Mucosa of rectum (tissue), 2 donors: ENCODE measurements at regions not wholly inside any gene's neighbourhood (a gene's known extent, or its start where the extent isn't known, plus 50 kb on each side); places are given as distances from the start of the nearest gene placed in this dataset.

ENCODE experiments used
- H3K27ac ChIP-seq, 2 donors: one replicate each; pipeline ENCODE4 v1.7.0; 2013; ENCODE audit warnings: inconsistent platforms in 2 of 2, low read depth in 2 of 2, low read length in 2 of 2
- H3K27me3 ChIP-seq, 2 donors: one replicate each; pipeline ENCODE4 v1.7.0; 2013; ENCODE audit warnings: low read length in 2 of 2; ENCODE audit not compliant: control insufficient read depth in 2 of 2, insufficient read depth in 2 of 2
- H3K36me3 ChIP-seq, 2 donors: one replicate each; pipeline ENCODE4 v1.7.0; 2013; ENCODE audit warnings: low read length in 2 of 2; ENCODE audit not compliant: control insufficient read depth in 2 of 2, insufficient read depth in 2 of 2
- H3K4me1 ChIP-seq, 2 donors: one replicate each; pipeline ENCODE4 v1.7.0; 2013; ENCODE audit warnings: low read length in 2 of 2, mild to moderate bottlenecking in 1 of 2; ENCODE audit not compliant: control insufficient read depth in 2 of 2, insufficient read depth in 2 of 2
- H3K4me3 ChIP-seq, 2 donors: one replicate each; pipeline ENCODE4 v1.7.0; 2013; ENCODE audit warnings: low read length in 2 of 2
- H3K9ac ChIP-seq, 2 donors: one replicate each; pipeline ENCODE4 v1.7.0; 2013; ENCODE audit warnings: low read length in 2 of 2, low read depth in 1 of 2, mild to moderate bottlenecking in 1 of 2
- H3K9me3 ChIP-seq, 2 donors: one replicate each; pipeline ENCODE4 v1.7.0; 2013; ENCODE audit warnings: low read length in 2 of 2; ENCODE audit not compliant: control insufficient read depth in 2 of 2
- donor health status: healthy.
- donor health status: Normal muscosa, but diverticular disease.

DNA sequence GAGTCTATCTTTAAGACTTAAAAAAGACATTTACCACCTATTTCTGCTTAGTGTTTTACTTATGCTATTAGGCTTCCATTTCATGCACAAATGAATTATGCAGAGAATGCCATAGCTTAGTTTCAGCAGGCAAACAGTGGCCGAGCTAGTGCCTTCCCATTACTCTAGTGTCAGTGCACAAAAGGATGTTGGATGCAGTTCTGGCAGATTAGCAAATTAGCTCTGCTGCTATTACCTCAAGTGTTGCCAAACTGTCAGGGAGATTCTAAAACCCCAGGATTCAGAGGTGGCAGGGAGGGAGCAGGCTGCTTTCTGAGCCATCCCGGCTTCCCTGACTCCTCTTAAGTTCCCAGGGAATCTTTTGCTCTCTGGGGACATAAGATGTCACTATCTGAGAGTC, 209.4 kb upstream of the NCAM1 start:
- no peak overlapping the region for H3K4me3 ChIP-seq
- H3K9ac ChIP-seq: no peak overlapping the region
- H3K9me3 ChIP-seq: no peaks in the 10 kb centered on the region
- no peaks in the 10 kb centered on the region for H3K4me1 ChIP-seq
- H3K27me3 ChIP-seq: no peaks in the 10 kb centered on the region
- H3K36me3 ChIP-seq: no peaks in the 10 kb centered on the region
- no peak overlapping the region for H3K27ac ChIP-seq

DNA sequence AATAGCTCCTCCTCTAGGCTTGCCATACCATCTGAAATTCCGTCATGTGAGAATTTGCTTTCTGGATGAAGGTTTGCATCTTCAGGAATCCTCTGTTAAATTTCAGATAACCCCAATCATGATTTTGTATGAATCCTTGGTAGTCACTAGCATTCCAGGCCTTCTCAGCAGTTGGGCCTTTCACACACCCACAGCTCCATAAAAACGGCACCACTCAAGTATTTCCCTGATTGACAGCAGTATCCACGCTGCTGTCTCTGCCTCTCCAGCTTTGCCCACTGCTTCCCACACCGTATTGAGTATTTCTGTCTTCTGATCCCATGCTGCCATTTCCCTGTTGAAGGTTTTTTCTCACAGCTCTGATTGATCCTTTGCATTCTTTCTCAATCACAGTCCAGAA, 208.7 kb upstream of the NCAM1 start:
- Histone ChIP-seq H3K4me1 (no peaks in the 10 kb centered on the region), H3K9ac (no peak overlapping the region), H3K27ac (no peak overlapping the region), H3K4me3 (no peak overlapping the region), H3K36me3 (no peaks in the 10 kb centered on the region), H3K9me3 (no peaks in the 10 kb centered on the region), H3K27me3 (no peaks in the 10 kb centered on the region)

GRCh38 chr11:112753706-112754105, 207.5 kb upstream of the NCAM1 start:
- no peaks in the 10 kb centered on the region for H3K9me3 ChIP-seq
- no peaks in the 10 kb centered on the region for H3K4me1 ChIP-seq
- H3K36me3 ChIP-seq: no peaks in the 10 kb centered on the region
- no peaks in the 10 kb centered on the region for H3K27me3 ChIP-seq
- no peak overlapping the region for H3K27ac ChIP-seq
- no peak overlapping the region for H3K4me3 ChIP-seq
- H3K9ac ChIP-seq: no peak overlapping the region

- H3K9me3 ChIP-seq: no peaks in the 10 kb centered on the region
- no peak overlapping the region for H3K9ac ChIP-seq
- H3K36me3 ChIP-seq: no peaks in the 10 kb centered on the region
- H3K27me3 ChIP-seq: no peaks in the 10 kb centered on the region
- no peak overlapping the region for H3K4me3 ChIP-seq
- no peak overlapping the region for H3K27ac ChIP-seq
- no peaks in the 10 kb centered on the region for H3K4me1 ChIP-seq
These were observed 201.8 kb upstream of the NCAM1 start for GRCh38 chr11:112759418-112759817.

DNA sequence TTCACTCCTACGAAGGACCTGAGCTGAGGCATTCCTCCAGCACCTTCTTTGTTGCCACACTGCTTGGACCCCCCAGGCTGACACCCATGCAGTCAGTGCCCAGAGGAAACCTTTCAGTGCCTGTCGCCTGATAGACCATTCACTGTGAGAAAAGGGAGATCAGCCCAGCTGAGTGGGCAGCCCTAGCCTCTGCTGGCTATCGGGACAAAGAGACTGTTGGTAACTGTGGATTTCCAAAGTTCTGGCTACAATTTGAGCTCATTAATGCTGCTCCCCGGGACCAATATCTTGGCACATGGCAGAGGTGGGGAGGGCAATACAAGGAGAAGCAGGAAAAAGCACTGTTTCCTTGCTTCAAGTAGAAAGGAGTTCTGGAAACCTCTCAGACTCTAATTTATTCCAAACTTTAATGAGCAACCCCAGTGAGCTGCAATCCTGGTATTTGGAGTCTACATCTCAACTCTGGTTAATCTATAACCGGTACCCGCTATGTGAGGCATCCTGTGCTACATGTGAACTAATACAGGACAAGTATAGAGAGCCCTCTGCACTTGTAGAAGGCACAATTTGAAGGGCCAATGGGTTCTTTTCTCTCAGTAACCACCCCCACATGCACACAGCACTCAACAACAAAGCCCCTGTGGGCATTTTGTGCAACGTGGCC, 200.7 kb upstream of the NCAM1 start:
- H3K27me3 ChIP-seq: no peaks in the 10 kb centered on the region
- H3K9ac ChIP-seq: no peak overlapping the region
- no peak overlapping the region for H3K4me3 ChIP-seq
- H3K36me3 ChIP-seq: no peaks in the 10 kb centered on the region
- no peak overlapping the region for H3K27ac ChIP-seq
- H3K4me1 ChIP-seq: no peaks in the 10 kb centered on the region
- no peaks in the 10 kb centered on the region for H3K9me3 ChIP-seq

- Histone ChIP-seq H3K27ac (no peak overlapping the region), H3K36me3 (no peaks in the 10 kb centered on the region), H3K4me3 (no peak overlapping the region), H3K4me1 (no peaks in the 10 kb centered on the region), H3K9ac (no peak overlapping the region), H3K27me3 (no peaks in the 10 kb centered on the region), H3K9me3 (no peaks in the 10 kb centered on the region)
These were observed 199.1 kb upstream of the NCAM1 start for GRCh38 chr11:112761911-112762706.

DNA sequence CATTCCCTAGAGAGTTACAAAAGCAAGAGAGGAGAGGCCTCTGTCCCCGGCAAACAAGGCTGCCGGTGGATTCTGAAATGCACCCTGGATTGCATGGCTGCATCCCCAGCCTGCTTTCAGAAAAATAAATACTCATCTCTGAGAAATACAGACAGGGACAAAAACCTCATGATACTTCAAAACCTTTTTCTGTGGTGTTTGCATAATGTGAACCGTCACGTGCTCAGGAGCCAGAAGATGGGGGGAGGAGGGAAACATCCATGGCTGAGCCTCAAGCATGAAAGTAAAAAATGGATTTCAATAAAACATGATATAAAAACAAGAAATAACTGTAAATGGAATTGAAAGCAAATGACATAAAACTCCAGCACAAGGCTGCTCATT, 198.5 kb upstream of the NCAM1 start:
- no peaks in the 10 kb centered on the region for H3K27me3 ChIP-seq
- no peaks in the 10 kb centered on the region for H3K4me1 ChIP-seq
- no peaks in the 10 kb centered on the region for H3K9me3 ChIP-seq
- no peak overlapping the region for H3K9ac ChIP-seq
- H3K36me3 ChIP-seq: no peaks in the 10 kb centered on the region
- H3K27ac ChIP-seq: no peak overlapping the region
- H3K4me3 ChIP-seq: no peak overlapping the region

DNA sequence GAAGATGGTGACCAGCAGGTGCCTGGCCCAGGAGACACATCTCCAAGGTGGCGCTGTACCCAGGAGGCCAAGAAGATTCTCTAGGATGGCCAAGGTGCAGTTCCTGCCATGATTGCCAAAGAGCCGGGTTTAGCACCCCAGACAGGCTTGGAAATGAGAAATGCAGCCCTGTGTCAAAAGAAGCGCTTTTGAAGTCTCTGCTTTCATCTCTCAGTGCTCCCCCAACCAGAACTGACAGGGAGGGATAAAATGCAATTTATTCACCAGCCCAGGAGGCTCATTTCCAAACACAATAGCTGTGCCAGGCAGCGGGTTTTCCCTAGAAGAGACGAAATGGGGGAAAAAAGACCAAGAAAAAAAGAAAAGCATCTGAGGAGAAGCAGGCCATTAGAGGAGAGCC, 195.9 kb upstream of the NCAM1 start:
- Histone ChIP-seq H3K4me1 (no peaks in the 10 kb centered on the region), H3K4me3 (no peak overlapping the region), H3K9ac (no peak overlapping the region), H3K9me3 (no peaks in the 10 kb centered on the region), H3K27me3 (no peaks in the 10 kb centered on the region), H3K36me3 (no peaks in the 10 kb centered on the region), H3K27ac (no peak overlapping the region)

- Histone ChIP-seq H3K4me3 (no peak overlapping the region), H3K36me3 (no peaks in the 10 kb centered on the region), H3K27ac (no peak overlapping the region), H3K27me3 (no peaks in the 10 kb centered on the region), H3K4me1 (no peaks in the 10 kb centered on the region), H3K9ac (no peak overlapping the region), H3K9me3 (no peaks in the 10 kb centered on the region)
These were observed 192.1 kb upstream of the NCAM1 start for GRCh38 chr11:112769170-112769569.

GRCh38 chr11:112769584-112769983, 191.6 kb upstream of the NCAM1 start:
- Histone ChIP-seq H3K27me3 (no peaks in the 10 kb centered on the region), H3K9ac (no peak overlapping the region), H3K27ac (no peak overlapping the region), H3K4me3 (no peak overlapping the region), H3K4me1 (no peaks in the 10 kb centered on the region), H3K36me3 (no peaks in the 10 kb centered on the region), H3K9me3 (no peaks in the 10 kb centered on the region)
